Inferior parietal cortex (tissue), 1 donor: ENCODE measurements at regions not wholly inside any gene's neighbourhood (a gene's known extent, or its start where the extent isn't known, plus 50 kb on each side); places are given as distances from the start of the nearest gene placed in this dataset.

Experiments
- DNase-seq: peaks from one replicate; pipeline ENCODE4 v3.0.0-alpha.2; 2016; ENCODE audit errors: extremely low spot score

DNA sequence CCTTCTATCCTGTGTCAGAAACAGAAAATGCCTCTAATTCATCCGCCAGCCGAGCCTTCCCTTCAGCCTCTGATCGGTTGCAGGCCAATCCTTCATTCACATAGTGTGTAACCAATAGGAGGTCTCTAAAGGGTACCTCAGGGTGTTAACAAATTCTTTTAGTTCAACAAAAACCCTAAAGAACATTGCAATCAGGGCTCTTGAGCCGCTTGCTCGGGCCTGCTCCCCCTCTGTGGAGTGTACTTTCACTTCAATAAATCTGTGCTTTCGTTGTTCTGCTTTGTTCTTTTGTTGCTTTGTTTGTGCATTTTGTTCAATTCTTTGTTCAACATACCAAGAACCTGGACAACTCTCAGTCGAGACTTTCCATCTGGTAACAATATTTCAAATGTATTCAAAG, 366.5 kb downstream of the KCTD12 start:
- no peak for DNase-seq

DNA sequence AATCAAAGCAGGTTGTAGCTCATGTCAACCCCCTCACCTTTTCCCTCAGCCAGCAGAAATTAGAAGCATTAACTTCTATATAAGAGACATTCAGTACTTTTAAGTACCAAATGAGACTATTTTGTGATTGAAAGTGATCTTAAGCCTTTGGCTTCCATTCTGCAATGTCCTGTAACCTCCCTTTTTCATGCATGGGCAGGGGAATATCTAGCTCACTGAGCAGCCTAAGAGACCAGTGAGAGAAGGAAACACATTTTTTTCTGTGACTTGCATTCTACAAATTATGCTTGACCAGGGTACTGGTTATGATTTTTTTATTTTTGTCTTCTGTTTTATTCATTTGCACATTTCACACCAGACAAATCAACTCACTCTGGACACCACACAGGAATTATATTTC, 369.6 kb downstream of the KCTD12 start:
- DNase-seq: no peak

DNA sequence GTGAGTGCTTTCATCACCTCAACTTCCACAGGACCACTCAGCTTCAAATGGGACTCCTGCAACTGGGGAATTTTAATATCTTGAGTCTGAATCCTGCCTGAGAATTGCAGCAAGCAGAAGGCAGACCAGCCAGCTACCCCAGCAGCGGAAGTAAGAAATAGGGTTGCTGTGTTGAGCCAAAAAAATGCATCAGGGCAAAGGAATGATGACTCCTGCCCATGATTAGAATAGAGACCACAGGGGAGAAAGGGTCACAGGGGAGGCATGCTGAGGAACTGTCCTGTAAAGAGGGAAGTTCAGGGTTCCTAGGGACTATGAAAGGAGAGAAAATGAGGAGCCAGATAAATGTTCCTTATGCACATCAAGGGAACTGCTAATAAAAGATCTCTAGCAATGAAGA, 370.2 kb downstream of the KCTD12 start:
- no peak for DNase-seq

DNA sequence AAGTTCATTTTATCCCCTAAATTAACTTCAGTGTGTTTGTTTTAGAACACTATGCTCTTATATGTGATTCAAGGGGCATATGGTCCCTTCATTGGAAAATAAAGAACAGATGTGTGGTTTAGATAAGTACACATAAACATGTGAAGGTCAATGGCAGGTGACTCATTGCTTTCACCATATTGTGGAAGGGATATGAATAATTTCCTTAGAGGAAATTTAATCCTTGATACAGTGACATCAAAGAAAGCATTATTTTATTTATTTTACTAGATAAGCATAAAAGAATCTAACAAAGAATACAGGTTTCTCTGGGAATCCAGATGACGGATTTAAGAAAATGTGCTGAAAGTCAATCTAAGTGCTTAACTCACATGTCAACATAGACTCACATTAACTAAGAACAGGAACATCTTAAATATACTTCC, 373.5 kb downstream of the KCTD12 start:
- no peak for DNase-seq

DNA sequence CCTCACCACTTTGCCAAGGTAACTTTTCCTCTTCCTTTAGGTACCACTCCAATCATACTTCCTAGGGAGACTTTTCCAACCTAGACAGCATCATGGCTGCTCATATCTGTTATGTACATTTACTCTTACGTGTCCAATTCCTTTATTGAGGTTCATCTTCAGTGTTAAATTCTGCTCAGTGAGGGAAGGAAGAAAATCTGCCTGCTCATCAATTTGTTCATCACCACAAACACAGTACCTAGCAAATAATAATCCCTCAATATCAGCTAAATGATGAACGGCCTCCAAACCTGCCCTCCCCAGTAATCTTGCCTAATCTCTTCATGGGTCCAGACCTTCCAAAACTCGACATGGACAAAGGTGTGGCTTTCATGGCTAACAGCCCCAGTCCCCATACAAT, 380.8 kb downstream of the KCTD12 start:
- DNase-seq: no peak

DNA sequence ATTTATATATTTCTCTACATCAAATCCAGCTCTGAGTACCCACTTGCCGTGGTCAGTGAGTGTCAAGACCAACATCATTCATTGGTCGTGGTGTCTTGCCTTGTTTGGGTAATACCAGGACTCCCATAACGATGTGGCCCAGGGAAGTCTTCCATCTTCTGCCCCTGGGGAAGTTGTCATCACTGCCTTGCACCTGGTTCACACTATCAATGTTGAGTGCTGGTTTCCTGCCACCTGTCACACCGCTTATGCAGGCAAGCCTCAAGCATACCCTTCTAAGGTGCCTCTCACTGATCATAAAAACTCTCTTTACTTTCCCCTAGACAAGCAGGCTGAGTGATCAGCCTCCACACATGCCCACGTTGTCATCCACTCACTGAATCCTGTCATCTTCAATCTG, 382.4 kb downstream of the KCTD12 start:
- no peak for DNase-seq

DNA sequence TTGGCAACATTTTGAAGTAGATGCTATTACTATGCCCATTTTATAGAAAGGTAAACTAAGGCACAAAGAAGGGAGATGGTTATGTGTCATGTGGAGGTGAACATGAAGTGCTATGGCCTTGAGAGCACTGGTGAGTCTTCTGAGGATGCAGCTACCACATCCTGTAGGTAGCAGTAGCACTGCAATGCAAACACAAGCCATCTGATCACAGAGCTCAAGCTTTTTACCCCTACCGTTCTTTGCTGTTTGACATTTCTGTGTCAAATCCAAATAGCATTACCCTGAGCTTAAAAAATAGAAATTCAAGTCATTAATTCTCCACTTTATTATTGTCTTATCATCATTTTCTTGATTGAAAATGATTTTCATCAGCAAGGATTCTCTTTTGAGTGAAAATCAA, 382.9 kb downstream of the KCTD12 start:
- DNase-seq: no peak

DNA sequence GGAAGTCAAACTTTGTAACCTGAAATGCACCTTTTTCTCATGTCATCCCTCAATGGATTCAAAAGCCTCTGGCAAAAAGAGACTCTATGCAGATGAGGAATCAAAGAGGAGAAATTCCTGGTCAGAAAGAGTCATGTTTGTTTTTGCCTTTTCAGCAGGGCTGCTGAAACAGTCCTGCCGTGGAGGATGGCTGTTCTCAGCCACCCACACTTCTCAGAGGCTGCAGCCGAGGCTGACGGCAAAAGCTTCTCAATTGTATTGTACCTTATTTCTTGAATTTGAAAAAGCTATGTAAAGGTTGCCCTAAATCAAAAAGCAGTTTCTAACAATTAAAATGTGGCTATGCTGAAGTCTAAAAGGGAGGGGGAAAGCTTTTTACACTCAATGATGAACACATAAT, 385.3 kb downstream of the KCTD12 start:
- peak; percentile 25 for DNase-seq

DNA sequence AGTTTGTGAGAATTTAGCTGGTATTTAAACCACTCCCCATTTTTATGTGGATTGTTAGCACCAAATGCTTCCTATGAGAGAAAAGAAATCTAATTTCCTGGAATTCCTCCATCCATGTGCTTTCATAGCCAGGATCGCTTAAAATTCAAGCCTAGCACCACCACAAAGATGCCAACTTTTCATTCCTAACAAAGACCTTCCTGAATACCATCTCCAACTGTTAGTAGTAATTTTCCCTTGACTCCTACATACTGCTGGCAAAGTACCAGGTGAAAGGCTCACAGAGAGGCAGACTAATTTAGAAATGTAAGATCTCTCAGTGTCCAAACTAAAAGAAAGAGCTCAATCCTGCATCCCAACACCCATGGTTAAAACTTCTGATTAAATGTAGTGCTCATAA, 386.3 kb downstream of the KCTD12 start:
- peak; percentile 42 for DNase-seq

DNA sequence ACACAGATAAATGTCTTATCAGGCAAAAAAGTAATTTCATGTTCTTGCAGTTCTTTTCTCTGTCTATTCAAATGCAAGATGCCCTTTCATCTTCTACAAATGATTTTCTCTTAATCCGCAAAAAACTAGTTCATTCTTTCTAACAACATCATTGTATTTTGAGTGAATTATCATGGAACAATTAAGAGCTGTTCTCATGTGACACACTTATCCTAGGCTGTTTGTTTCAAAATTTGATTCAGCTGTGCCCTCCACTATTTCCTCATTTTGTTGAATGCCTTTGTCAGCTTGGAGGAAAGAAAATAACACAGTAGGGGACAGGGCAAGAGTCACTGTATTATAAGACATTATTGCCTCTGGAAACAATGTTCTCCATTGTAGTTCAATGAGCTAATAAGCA, 396.9 kb downstream of the KCTD12 start:
- DNase-seq: no peak

DNA sequence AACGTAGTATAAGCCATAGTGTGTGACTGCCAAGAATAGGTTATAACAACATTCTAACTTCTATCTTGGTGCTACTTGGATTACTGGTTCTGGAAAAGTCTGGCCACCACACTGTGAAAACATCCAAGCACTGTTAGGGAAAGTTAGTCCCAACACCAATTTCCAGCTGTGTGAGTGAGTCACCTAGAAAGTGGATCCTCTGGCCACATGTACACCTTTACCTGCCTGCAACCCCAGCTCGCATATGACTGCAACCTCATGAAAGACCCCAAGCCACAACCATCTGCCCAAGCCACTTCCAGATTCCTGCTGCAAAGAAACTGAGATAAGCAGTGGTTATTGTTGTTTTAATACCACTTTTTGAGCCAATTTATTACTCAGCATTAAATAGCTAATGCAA, 404.5 kb downstream of the KCTD12 start:
- no peak for DNase-seq

DNA sequence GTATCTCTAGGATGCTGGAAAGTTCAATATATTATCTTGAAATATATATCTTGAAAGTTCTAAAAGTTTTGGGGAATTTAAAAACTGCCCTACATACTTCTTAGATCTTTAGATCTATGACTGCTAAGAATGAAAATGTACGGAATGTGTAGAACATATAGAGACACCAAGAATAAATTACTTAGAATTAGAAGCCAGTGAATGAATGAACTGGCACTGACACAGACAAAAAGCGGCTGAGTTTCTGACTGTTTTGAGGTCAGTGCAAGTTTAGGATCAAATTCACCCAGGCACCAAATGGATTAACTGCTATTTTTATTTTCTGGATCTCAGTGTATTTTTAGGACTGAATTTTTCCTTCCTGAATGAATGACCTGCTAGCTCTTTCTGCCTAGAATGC, 411.2 kb downstream of the KCTD12 start:
- no peak for DNase-seq

DNA sequence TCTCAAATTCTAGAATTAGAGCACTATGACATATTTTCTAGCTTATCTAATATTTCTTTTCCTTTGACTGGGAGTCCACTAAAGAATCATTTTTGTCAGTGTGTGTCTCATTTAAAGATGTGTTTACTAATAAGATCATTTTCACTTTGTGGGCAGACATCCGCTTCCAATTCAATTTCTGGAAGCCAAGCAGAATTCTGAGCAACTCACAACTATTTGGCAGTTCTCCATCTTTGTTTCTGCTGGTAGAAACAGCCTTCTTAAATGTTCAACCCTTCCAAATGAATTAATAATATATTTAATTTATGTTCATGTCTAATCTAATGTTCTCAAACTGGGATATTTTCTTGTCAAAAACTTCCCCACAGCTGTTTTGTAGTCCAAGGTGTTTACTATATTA, 411.8 kb downstream of the KCTD12 start:
- DNase-seq: no peak

DNA sequence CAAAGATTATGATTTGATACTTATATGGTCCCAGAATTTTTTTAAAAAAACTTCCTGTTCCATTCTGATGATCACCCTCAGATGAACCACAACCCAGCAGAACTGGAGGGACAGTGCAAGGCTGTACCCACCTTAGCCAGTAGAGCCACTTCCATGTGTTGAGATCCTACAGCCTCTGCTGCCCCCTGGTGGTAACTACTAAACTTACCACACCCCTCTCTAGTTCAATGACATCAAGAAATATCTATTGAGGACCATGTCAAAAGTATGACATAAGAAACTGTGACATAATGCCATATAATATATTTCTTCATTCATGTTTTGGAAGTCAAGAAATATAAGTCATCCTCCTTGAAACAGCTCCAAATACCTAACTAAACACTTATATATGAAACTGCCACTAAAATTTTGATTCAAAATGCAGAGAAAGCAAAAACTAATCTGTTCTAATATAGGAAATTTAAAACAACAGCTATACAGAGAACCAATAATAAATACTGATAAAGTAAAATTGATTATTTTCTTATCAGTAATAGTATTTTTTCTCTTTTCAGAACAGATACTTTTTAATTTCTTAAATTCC, 412.6 kb downstream of the KCTD12 start:
- DNase-seq: peak; percentile 90

DNA sequence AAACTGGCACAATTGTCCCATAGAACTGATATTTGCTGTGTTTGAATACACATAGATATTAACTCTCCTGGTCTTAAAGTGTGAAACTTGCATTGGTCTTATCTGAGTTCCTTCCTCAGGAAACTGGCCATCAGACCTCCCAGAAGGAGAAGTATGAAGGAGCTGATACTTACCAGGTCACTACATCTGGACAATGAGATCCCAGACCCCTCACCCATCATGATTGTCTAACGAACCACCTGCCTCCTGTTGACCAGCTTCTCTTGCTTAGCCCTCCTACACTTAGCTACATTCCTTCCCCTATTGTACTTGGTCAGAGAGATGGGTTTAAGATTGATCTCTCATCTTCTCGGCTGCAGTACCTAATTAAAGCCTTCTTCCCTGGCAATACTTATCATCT, 413.3 kb downstream of the KCTD12 start:
- DNase-seq: no peak

DNA sequence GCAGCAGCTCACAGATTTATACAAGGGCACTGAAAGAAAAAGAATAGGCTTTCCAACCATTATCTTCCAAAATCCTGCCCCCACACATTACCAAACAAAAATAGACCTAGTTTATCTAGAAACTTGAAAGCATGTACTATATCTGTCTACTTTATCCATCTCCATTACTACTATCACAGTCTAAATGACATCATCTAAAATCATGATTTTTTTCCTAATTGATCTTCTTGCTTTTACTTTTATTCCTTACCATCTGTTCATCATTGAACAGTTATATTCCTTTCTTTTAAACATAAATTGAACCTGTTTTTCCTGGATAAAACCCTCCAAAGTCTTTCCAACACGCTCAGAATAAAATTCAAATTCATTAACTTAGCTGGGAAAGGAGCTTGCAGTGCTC, 414.7 kb downstream of the KCTD12 start:
- no peak for DNase-seq

DNA sequence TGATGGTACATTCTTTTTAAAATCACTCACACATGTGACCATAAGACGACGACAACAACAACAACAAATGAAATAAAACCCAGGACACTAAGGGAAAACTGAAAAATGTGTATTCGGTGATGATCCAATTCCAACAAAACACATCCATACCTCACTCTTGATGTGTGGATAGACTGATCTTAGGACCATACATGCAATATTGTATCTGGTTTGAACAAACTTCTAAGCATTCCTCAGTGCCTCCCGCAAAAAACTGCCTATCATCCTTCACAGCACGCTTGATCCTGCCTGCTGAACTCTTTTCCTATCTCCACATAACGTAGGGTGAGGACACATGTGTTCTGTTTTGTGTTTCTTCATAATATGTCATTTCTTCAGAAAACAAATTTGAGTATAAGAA, 415.2 kb downstream of the KCTD12 start:
- DNase-seq: no peak

DNA sequence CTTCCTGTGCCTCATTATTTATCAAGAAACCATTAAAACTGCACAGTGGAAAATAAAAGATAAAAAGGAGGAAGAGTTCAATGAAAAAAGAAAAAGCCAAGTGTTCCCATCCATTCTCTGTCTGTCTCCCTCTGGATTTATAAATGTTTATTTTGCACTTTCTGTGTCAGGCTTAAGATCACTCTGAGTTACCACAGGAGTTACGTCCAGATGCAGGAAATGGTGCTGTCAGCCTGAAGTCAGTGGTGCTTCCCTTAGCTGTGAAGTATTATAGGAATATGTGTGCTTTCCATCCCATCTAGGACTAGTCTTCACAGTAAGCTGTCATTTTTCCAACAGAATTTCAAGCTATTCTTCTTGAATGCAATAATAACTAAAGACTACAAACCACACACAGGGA, 420.2 kb downstream of the KCTD12 start:
- DNase-seq: no peak

DNA sequence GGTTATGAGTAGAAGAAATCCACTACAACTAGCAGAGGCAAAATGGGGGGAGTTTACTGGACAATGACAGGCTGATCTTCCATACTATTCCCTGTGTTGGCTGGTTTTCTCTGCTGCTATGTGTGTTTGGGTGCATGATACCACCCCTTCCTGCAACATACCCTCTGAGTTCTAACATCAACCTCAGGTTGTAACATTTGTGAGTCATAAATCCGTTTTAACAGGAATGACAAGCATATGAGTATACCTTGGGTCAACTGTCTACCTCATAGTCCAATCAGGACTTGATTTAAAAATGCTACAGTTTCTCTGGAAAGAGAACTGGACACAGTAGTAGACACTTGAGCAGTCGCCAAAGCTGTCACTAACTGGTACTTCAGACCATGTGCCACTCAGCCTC, 422.9 kb downstream of the KCTD12 start:
- DNase-seq: no peak

DNA sequence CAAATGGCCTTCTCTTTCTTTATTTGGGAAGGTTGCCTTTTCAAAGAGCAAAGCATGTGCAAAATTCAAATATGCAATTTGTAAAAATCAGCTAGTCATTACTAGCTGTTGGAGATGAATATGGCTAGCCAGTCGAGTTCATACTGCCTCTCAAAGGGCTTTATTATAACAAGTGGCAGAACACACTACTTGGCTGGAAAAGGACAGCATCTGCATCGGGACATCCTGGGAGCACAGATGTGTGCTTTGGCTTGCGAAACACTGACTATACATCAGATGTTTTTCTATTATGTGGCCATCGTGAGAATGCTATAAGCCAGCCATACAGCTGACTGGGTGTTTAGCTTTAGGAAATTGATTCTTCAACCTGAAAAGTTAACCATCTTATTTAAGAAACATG, 424.2 kb downstream of the KCTD12 start:
- DNase-seq: no peak

DNA sequence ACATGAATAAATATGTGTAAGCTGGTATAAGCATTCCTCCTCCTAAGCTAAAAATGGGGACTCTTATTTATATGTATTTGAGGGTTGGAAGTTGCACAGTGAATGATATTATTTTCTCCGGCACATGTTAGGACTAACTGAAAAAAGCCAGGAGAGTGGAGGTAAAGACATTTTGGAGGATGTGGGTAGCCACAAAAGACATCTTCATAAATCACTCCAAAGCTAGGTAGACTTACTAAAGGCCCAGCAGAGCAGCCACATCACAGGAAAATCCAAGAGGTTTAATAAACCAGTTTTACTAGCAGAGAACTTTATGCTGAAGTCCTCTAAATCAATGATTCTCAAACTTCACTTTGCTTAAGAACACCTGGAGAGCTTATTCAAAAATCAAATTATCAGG, 424.7 kb downstream of the KCTD12 start:
- no peak for DNase-seq

DNA sequence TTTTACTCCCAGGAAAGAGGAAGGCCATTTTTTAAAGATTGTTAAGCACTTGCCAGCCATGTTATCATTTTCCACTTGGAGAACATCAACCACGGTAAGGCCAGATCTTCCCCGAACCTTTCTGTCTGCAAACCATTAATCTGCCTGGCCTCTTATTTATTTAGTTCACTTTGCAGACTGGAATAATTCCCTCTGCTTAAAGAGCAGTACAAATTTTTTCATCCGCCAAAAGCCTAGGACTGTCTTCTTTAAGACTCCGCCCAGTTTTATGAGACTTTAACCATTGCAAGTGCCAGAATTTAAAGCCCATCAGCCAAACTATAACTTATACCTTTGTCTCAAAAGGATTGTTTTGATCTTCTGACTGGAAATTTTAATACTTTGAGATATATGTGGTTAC, 426.3 kb downstream of the KCTD12 start:
- no peak for DNase-seq

DNA sequence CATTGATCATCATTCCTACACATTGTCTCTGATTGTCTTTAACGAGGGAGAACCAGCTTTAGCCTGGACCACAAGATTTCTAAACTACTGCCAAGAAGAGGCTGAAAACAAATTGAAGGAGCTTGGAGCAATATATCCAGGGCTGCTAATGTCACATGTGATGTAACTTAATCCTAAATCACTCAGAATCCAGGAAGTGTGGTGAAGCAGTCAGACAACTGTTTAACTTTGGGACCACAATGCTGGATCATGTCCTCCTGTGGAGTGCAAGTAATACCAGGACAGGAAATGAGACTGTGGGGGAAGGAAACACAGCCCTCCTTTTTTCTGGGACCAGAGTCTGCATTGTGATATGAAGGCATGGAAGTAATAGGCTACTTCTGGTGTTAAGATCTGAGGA, 430.2 kb downstream of the KCTD12 start:
- no peak for DNase-seq

DNA sequence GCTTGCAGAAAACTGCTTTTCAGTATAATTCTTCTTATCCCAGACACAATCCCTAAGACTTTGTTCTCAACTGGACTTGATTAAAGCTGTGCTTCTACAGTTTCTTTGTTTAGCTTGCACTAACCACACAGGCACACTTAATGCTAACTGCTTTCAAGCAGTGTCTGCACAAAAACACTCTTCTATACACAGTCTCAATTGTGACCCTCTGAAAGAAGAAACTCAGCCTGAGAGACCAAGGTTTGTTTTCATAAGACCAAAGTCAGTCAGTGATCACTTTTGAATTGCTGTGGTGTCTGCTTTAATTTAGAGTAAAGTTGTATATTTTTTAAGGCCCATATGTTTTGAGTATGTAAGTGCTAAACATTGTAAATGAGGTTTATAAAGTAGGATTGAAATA, 431.2 kb downstream of the KCTD12 start:
- DNase-seq: no peak

DNA sequence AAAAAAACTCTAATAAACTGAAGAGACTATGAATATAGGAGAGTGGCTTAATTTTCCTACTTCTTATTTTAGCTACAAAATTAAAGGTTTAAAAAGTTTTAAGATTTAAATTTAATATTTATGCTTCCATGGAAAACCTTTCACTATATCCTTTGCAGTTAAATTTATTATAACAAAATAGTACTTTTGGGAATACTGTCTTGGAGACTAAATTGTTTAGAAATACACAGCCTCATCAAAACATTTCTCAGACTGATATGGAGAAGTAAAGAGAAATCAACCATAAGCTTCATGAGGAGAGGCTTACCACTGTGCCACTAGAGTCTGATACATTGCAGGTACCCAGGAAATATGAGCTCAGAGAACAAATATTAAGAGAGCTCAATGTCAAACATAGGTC, 436.5 kb downstream of the KCTD12 start:
- no peak for DNase-seq
